B cell (primary cell): ENCODE measurements at regions not wholly inside any gene's neighbourhood (a gene's known extent, or its start where the extent isn't known, plus 50 kb on each side); places are given as distances from the start of the nearest gene placed in this dataset.

Source experiments
- ATAC-seq: fragments of 200-7000 bp; cut with Tn5 transposase; one replicate; pipeline ENCODE4 v1.10.0; 2021; ENCODE audit warnings: low read depth, mild to moderate bottlenecking, moderate number of reproducible peaks, moderate library complexity
- CTCF ChIA-PET: fragments of 350-600 bp; sonication (Branson Sonifier 250); formaldehyde crosslinking; loops from one replicate; lab custom pipeline; 2021; ENCODE audit warnings: antibody characterized with exemption, inconsistent platforms; lab: Charles Lee
- POLR2A ChIA-PET: fragments of 350-600 bp; sonication (Branson Sonifier 250); formaldehyde crosslinking; loops from one replicate; lab custom pipeline; 2021; ENCODE audit warnings: antibody characterized with exemption; lab: Charles Lee
- DNase-seq: peaks from one replicate; pipeline ENCODE4 v3.0.0; 2013
- H2AFZ ChIP-seq: 2 replicates; pipeline ENCODE4 v1.6.1; 2012; ENCODE audit warnings: mild to moderate bottlenecking, low read depth, low read length; ENCODE audit not compliant: insufficient read depth, poor library complexity, severe bottlenecking
- H3K27ac ChIP-seq, 2 donors: 1 replicate in 1 of 2; 2 replicates in 1 of 2; pipeline ENCODE4 v1.5.1; 2012 to 2013; ENCODE audit warnings: low read length in 2 of 2, mild to moderate bottlenecking in 2 of 2, moderate library complexity in 1 of 2
- H3K27me3 ChIP-seq, 4 experiments: fragments of 200-600 bp in 1 of 4; sonication (generic) in 1 of 4; replicated peaks in 1 of 4; 1 replicate in 2 of 4; 2 replicates in 2 of 4; pipeline versions ENCODE4 v1.6.1 to v1.7.0; 2013 to 2016; ENCODE audit warnings: low read length in 3 of 4, mild to moderate bottlenecking in 2 of 4, mixed read lengths in 1 of 4, moderate library complexity in 1 of 4; ENCODE audit not compliant: insufficient read depth in 4 of 4, control insufficient read depth in 3 of 4; ENCODE audit errors: control extremely low read depth in 1 of 4
- H3K36me3 ChIP-seq, 2 experiments: replicated peaks in 1 of 2; 1 replicate in 1 of 2; 2 replicates in 1 of 2; pipeline versions ENCODE4 v1.6.1 to v1.7.1; 2013; ENCODE audit warnings: low read length in 1 of 2; ENCODE audit not compliant: insufficient read depth in 2 of 2, control insufficient read depth in 1 of 2; ENCODE audit errors: control extremely low read depth in 1 of 2, extremely low read depth in 1 of 2
- H3K4me1 ChIP-seq, 2 donors: fragments of 200-600 bp in 1 of 2; sonication (generic) in 1 of 2; 1 replicate in 1 of 2; 2 replicates in 1 of 2; pipeline versions ENCODE4 v1.5.1 to v1.6.1; 2013 to 2017; ENCODE audit warnings: low read length in 2 of 2; ENCODE audit not compliant: control insufficient read depth in 2 of 2, insufficient read depth in 2 of 2
- H3K4me2 ChIP-seq: replicated peaks from 2 replicates; pipeline ENCODE3; 2012; ENCODE audit warnings: mild to moderate bottlenecking, low read depth, low read length; ENCODE audit not compliant: poor library complexity, severe bottlenecking
- H3K4me3 ChIP-seq, 5 experiments: fragments of 200-600 bp in 1 of 5; sonication (generic) in 1 of 5; 1 replicate in 3 of 5; 2 replicates in 2 of 5; pipeline versions ENCODE4 v1.5.1 to v1.7.0; 2011 to 2016; ENCODE audit warnings: low read length in 4 of 5, mild to moderate bottlenecking in 4 of 5, low read depth in 2 of 5, control low read depth in 1 of 5, moderate library complexity in 1 of 5; ENCODE audit not compliant: insufficient read depth in 1 of 5; ENCODE audit errors: control extremely low read depth in 1 of 5, extremely low read depth in 1 of 5
- H3K79me2 ChIP-seq: fragments of 200-600 bp; sonication (generic); one replicate; pipeline ENCODE4 v1.6.0; 2016; ENCODE audit warnings: low read length; ENCODE audit not compliant: control insufficient read depth, insufficient read depth
- H3K9ac ChIP-seq: fragments of 200-600 bp; sonication (generic); 2 replicates; pipeline ENCODE4 v1.6.1; 2017; ENCODE audit warnings: mild to moderate bottlenecking, low read length, moderate library complexity
- H3K9me3 ChIP-seq, 3 donors: one replicate each; pipeline versions ENCODE4 v1.6.1 to v1.7.1; 2013; ENCODE audit warnings: low read length in 2 of 3; ENCODE audit not compliant: control insufficient read depth in 2 of 3, insufficient read depth in 1 of 3; ENCODE audit errors: control extremely low read depth in 1 of 3
- H4K20me1 ChIP-seq: 2 replicates; pipeline ENCODE4 v1.6.0; 2012; ENCODE audit warnings: mild to moderate bottlenecking, low read length; ENCODE audit not compliant: insufficient read depth, control insufficient read depth, poor library complexity, severe bottlenecking
- H3K27ac Mint-ChIP-seq: one replicate; pipeline ENCODE4 v1.8.0; 2021; ENCODE audit warnings: mixed read lengths
- H3K27me3 Mint-ChIP-seq: one replicate; pipeline ENCODE4 v1.8.0; 2021; ENCODE audit warnings: mixed read lengths
- H3K4me1 Mint-ChIP-seq: one replicate; pipeline ENCODE4 v1.8.0; 2021; ENCODE audit warnings: mixed read lengths
- H3K4me3 Mint-ChIP-seq: one replicate; pipeline ENCODE4 v1.8.0; 2021; ENCODE audit warnings: mixed read lengths
- H3K9me3 Mint-ChIP-seq: one replicate; pipeline ENCODE4 v1.8.0; 2022; ENCODE audit warnings: mixed read lengths; ENCODE audit not compliant: insufficient read depth
- CTCF ChIP-seq: fragments of 200-600 bp; IDR thresholded peaks from one replicate; pipeline ENCODE4 v1.8.0; 2022; ENCODE audit warnings: antibody characterized with exemption, mild to moderate bottlenecking
- EZH2 ChIP-seq: IDR thresholded peaks from 2 replicates; pipeline ENCODE4 v1.6.1; 2012; ENCODE audit warnings: borderline replicate concordance, low read depth, mild to moderate bottlenecking, moderate library complexity, low read length; ENCODE audit not compliant: insufficient read depth, poor library complexity, severe bottlenecking
- WGBS: methylation state at CpG from one replicate; pipeline ENCODE4 v1.1.5; 2013; ENCODE audit warnings: missing lambda C conversion rate; ENCODE audit not compliant: insufficient coverage; 5-methylcytosine and 5-hydroxymethylcytosine counted together
- intact Hi-C: fragments of 100-400 bp; cut with micrococcal nuclease; formaldehyde crosslinking; loops from one replicate; pipeline ENCODE4 v1.10.0; 2022

GRCh38 chrX:4118666-4119530 is 405.4 kb upstream of the PRKX start:
- Histone ChIP-seq H3K27me3 (no peaks in the 10 kb centered on the region), H4K20me1 (no peaks in the 10 kb centered on the region), H3K79me2 (no peaks in the 10 kb centered on the region), H3K9me3 (no peaks in the 10 kb centered on the region), H3K4me3 (no peak overlapping the region), H3K27ac (no peak overlapping the region), H3K4me1 (no peaks in the 10 kb centered on the region), H3K36me3 (no peaks in the 10 kb centered on the region), H3K9ac (no peak overlapping the region), H2AFZ (no peak overlapping the region), H3K4me2 (no peak overlapping the region)
- H3K4me3 Mint-ChIP-seq: no peak overlapping the region
- no peak for ATAC-seq
- ChIA-PET POLR2A (no interaction called here), CTCF (no interaction called here)
- TF ChIP-seq CTCF: no peak
- no peak for TF ChIP-seq EZH2
- H3K4me1 Mint-ChIP-seq: no peaks in the 10 kb centered on the region
- H3K27ac Mint-ChIP-seq: no peak overlapping the region
- H3K9me3 Mint-ChIP-seq: no peaks in the 10 kb centered on the region
- no CpG with 5 or more reads among the region's 8 CpGs for WGBS
- H3K27me3 Mint-ChIP-seq: no peaks in the 10 kb centered on the region
- intact Hi-C loops: no loop called here
- DNase-seq: no peak

- H4K20me1 ChIP-seq: no peaks in the 10 kb centered on the region
- intact Hi-C loops: no loop called here
- H3K4me1 ChIP-seq: no peaks in the 10 kb centered on the region
- no peaks in the 10 kb centered on the region for H3K9me3 Mint-ChIP-seq
- ChIA-PET POLR2A (no interaction called here), CTCF (no interaction called here)
- H3K27me3 Mint-ChIP-seq: no peaks in the 10 kb centered on the region
- H3K4me3 ChIP-seq: no peak overlapping the region
- no CpG with 5 or more reads among the region's 2 CpGs for WGBS
- H3K27ac ChIP-seq: no peak overlapping the region
- no peak overlapping the region for H2AFZ ChIP-seq
- DNase-seq (no peak), ATAC-seq (no peak)
- H3K27ac Mint-ChIP-seq: no peak overlapping the region
- H3K79me2 ChIP-seq: no peaks in the 10 kb centered on the region
- no peak overlapping the region for H3K4me3 Mint-ChIP-seq
- no peak for TF ChIP-seq CTCF
- TF ChIP-seq EZH2: no peak
- H3K36me3 ChIP-seq: no peaks in the 10 kb centered on the region
- H3K4me1 Mint-ChIP-seq: no peaks in the 10 kb centered on the region
- no peaks in the 10 kb centered on the region for H3K27me3 ChIP-seq
- H3K4me2 ChIP-seq: no peak overlapping the region
- H3K9me3 ChIP-seq: no peaks in the 10 kb centered on the region
- no peak overlapping the region for H3K9ac ChIP-seq
Measured at GRCh38 chrX:4110964-4111363, 397.5 kb upstream of the PRKX start.
